ENCODE measurements at regions not wholly inside any gene's neighbourhood (a gene's known extent, or its start where the extent isn't known, plus 50 kb on each side); places are given as distances from the start of the nearest gene placed in this dataset.
"Not testable (repeated sequence)": the region's sequence is repeated elsewhere in the genome, so short reads cannot be mapped to it uniquely, and the experiment has no call there.

DNA sequence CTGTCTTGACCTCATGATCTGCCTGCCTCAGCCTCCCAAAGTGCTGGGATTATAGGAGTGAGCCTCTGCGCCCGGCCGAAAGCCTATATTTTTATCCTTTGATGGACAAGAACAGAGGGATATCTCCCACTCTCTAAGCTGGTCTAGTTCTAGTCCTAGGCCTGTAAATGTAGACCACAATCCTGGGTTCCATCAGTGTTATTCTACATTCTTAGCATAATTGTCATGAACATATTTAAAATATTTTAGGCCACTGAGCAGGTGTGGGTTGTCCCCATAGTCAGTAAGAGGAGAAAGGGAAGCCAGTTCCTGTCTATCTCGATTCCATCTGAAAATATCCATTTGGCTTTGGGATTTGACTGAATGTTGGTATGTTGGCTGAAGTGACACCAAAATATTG lies 118.1 kb downstream of the EBLN2 start:
- no peak for DNase-seq

DNA sequence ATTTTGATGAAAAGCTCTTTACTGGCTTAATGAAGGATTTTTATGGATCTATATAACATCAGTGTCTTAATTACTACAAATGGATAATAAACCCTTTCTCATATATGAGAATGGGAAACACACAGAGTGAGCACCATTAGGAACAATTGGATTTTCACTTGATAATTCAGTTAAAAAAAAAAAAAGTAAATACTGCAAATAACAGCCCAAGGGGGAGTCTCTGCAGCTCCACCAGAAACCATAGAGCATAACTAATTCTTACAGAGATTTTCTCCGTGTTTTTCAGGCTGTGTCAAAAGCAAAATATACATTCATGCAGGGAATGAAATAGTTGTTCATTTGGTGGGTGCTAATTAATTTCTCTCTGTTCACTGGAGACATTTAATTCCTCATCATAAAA lies 125.3 kb downstream of the EBLN2 start:
- DNase-seq = no peak

- no peak for DNase-seq
Measured at GRCh38 chr3:73187328-73187727, 125.9 kb downstream of the EBLN2 start.

DNA sequence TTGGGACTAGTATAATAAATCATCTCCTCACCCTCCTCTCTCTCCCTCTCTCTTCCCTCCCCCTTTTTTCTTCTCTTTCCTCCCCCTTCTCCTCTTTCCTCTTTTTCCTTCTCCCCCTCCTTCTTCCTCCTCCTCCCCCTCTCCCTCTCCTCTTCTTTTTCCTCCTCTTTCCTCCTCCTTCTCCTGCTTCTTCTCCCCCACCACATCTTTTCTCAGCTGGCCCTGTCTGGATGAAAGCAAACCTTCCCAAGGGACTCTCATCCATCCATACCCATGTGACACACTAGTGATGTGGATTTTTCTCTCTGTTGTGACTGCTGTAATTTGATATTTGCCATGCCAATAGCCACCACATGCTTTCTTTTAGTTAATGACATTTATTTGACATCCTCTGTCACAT lies 127.2 kb downstream of the EBLN2 start:
- DNase-seq = no peak

DNA sequence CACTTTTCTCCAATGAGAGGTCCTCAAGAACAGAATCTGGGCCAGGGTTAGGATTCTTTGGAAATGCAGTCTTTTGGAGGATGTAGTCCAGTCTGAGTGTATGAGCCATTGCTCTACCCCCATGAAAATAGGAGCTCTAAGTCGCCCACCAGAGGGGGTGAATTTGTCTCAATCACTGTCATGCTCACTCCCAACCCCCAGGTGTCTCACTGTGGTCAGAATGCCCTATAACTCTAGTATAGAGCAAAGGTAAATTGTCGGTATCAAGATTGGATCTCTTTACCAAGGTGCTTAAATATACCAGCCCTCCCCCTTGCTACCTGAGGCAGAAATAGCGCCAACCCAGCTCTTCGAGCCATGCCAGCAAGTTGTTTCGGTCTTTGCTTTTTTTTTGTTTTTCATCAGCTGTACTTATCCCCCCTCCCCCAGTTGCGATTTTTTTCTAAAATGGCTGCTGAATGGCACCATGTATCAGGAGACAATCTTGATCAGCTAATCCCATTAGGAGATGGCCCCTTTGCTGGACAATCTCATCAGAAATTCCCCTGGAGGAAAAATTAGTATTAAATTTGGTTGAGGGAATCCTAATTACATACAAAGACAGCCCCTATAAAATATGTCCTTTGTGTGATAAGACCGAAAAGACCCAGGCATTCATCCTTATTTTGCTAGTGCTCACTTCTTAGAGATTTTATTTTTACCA lies 130.7 kb downstream of the EBLN2 start:
- DNase-seq = no peak

DNA sequence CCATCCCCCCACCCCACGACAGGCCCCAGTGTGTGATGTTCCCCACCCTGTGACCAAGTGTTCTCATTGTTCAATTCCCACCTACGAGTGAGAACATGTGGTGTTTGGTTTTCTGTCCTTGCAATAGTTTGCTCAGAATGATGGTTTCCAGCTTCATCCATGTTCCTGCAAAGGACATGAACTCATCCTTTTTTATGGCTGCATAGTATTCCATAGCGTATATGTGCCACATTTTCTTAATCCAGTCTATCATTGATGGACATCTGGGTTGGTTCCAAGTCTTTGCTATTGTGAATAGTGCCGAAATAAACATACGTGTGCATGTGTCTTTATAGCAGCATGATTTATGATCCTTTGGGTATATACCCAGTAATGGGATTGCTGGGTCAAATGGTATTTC lies 132.5 kb downstream of the EBLN2 start:
- DNase-seq = not testable (repeated sequence)

- no peak for DNase-seq
Measured at GRCh38 chr3:73197187-73197586, 135.7 kb downstream of the EBLN2 start.

DNA sequence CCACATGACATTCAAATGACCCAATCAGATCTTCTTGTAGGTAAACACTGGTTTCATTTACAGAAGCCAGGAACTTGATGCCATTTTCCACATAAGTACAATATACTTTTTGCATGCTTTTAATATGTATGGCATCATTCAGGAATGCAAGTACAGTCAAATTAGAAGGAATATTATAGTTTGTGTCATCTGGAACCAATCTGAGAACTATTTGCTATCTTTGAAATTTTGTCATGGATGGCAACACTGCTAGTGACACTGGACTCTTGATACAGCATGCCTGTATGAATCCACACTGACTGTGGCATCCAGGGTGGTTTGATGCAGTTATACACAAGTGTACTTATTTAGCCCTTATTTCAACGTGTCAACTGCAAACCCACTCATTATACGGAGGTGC lies 141.6 kb downstream of the EBLN2 start:
- no peak for DNase-seq

GRCh38 chr3:73203633-73204032 lies 142.2 kb downstream of the EBLN2 start:
- DNase-seq = no peak

DNA sequence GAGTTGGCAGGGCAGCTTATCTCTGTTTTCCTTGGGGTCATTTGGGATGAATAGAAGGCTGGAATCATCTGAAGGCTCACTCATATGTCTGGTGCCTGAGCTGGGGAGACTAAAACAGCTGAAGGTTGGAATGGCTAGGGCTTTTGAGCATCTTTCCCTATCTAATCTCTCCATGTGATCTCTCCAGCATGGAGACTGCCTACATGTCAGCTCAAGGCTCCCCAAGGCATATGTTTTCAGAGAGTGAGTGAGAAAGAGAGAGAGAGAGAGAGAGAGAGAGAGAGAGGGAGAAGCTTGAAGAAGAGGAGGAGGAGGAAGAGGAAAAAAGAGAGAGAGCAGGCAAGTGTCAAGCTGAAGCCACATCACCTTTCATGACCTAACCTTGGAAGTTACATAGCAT lies 143.4 kb downstream of the EBLN2 start:
- DNase-seq = no peak

DNA sequence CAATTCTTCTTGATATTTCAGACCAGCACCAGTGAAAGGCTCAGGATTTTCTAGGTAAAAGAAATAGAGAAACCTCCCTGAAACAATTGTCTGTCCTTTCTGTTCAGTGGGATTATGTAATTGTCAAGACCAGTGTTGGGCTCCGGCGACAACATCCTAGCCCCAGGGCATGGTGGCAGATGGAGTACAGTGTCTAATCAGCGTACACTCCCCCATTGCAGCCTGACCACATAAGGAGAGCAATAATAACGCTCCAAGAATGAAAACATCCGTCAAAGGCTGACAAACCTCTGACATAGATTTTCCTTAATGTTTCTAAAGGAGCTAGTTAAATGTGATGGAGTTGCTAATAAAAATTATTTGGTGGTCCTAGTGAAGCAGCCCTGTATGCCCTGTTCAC lies 144.6 kb downstream of the EBLN2 start:
- DNase-seq = no peak

DNA sequence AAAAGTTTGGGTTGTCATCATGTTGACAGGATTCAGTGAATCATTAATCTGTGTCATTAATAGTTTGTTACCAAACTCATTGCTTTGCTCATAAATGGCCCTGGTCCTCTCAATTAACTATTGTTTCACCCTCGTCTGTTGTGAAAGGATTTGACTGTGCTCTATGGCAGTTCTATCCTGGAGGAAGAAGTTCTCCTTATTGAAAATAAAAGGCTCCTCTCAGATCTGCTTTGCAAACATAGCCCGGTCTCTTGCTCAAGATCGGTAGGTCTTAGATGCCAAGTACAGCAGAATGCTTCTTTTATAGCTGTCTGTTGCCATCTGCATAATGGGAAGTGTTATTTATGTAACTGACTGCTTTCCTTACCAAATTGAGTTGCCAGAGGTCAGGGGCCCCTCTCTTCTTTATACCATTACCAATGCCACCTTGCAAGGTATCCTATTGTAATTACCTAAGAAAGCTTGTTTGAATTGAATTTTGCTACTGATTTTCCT lies 146.5 kb downstream of the EBLN2 start:
- DNase-seq = no peak

DNA sequence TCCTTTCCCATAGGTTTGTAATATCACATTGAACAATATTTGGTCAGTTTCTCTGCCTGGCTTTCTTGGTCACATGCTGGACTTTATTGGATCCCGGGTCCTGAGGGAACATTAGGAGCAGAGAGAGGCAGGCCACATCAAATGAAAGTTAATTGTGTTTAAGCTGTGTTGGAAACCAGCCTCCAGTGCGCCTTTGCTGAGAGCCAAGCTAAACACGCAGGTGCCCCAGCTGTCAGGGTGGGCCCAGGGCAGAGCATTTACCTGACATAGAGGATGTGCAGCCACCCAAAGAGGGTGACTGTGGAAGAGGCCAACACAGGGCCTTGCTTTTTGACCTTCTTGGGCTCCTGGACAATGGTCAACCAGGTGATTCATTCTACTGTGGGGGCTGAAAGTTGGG lies 149.3 kb downstream of the EBLN2 start:
- DNase-seq = no peak

GRCh38 chr3:73212683-73213082 lies 151.2 kb downstream of the EBLN2 start:
- DNase-seq = no peak

- DNase-seq = no peak
Measured at GRCh38 chr3:73213896-73214295, 152.4 kb downstream of the EBLN2 start.

GRCh38 chr3:73214846-73215245 lies 153.4 kb downstream of the EBLN2 start:
- DNase-seq = no peak

DNA sequence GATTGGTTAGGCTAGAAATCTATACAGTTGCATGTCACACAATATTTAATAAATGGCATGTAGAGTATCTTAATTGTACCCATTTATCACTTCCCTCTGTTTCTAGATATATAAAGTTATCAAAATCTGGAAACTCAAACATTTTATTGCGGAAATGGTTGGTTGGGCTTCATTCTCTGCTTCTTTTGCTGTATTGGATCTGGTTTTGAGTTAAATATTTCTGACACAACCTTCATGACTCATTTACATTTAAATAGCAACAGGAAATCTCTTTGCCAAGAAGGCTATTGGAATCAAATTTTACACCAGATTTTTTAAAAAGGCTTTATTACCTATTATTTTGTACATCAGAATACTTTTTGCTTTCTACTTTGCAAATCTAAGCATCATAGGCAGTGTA lies 153.8 kb downstream of the EBLN2 start:
- no peak for DNase-seq

DNA sequence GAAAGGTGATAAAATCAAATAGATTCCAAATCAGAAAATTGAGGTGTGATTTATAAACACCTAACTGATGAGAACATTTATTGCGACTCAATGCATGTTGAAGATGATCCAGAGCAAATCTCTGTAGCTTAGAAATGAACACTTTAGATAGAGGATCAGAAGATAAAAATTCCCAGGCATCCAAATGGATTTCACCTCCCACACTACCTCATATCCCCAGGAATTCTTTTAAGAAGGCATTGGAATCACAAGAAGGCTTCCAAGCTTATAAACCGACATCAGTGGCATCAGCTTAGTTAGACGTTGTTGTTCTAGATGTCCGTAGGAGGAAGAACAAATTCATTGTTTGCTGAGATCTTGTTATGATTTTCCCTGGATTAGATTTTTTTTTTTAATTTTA lies 154.4 kb downstream of the EBLN2 start:
- DNase-seq = no peak

- DNase-seq = no peak
Measured at GRCh38 chr3:73216310-73216709, 154.9 kb downstream of the EBLN2 start.

GRCh38 chr3:73222126-73222525 lies 160.7 kb downstream of the EBLN2 start:
- no peak for DNase-seq

DNA sequence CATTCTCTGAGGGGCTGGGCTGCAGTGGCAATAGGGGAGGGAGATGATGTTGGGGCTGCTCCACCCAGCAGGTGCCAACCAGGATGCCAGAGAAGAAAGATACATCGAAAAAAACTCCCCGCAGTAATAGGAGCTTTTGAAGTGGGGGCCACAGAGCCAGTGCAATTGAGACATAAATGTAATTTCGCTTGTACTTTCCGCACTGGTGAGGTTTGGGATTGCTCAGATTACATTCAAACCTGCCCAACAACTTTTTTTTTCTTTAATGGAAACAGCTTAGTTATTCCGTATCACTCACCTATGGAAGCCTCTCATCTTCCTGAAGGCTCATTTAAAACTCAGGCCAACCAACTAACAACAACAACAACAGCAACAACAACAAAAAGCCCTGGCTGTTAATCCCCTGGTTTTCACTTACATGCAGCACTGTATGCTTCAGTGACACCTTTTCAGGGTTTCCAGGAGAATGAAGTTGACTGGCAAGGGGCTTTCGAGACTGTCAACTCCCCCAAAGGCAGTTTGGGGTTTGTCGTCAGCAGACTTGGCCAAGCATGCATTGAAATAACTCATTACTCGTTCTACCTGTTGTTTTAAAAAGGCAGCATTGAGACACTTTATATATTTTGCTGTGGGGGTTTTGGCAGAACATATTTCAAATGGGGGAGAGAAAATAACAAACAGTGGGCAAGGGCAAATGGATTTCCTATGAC lies 163.8 kb downstream of the EBLN2 start:
- DNase-seq = no peak

GRCh38 chr3:73225991-73226390 lies 164.5 kb downstream of the EBLN2 start:
- no peak for DNase-seq

DNA sequence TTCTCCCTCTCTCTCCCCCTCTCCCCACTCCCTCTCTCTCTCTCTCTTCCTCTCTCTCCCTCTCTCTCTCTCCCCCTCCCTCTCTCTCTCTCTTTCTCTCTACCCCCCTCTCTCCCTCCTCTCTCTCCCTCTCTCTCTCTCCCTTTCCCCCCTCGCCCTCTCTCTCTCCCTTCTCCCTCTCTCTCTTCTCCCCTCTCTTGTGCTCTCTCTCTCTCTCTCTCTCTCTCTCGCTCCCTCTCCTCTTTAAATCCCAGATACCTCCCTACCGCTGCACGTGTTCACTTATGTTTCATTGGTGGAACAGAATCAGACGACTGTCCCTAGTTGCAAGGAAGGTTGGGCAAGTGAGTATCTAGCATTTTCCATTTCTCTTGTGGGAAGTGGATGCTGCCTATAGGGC lies 166.5 kb downstream of the EBLN2 start:
- no peak for DNase-seq

DNA sequence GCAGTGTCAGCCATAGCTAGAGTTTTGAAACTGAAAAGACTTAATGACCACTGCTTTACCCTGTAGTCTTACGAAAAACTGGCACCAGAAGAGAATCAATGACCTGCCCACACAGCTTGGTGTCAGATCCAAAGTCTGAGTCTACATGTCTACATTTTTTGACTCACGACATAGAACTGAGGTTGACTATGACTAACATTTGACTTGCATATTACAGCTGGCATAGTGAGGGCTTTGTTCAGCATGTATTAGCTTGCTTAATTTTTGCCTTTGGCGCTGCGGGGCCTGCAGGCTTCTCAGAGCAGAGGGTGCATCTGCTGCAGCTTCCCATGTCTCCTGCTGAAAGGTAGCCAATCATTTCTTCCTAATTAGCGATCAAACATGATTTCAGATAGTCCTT lies 167.0 kb downstream of the EBLN2 start:
- no peak for DNase-seq

Data from right lung (tissue), 2 donors.